Hypothalamus (tissue), 51 donors: ENCODE measurements at regions not wholly inside any gene's neighbourhood (a gene's known extent, or its start where the extent isn't known, plus 50 kb on each side); places are given as distances from the start of the nearest gene placed in this dataset.

Experiments used
- DNase-seq, 51 donors: peaks; one replicate each; lab custom pipeline; 2025; lab: John Stamatoyannopoulos, UW

- DNase-seq: no peak
These were observed 547.6 kb downstream of the BNC2 start for GRCh38 chr9:16322849-16323248.

GRCh38 chr9:16325966-16326365 lies 544.5 kb downstream of the BNC2 start:
- no peak for DNase-seq

GRCh38 chr9:16328349-16328748 lies 542.1 kb downstream of the BNC2 start:
- no peak for DNase-seq

GRCh38 chr9:16329671-16330113 lies 540.8 kb downstream of the BNC2 start:
- no peak for DNase-seq

GRCh38 chr9:16331031-16331430 lies 539.4 kb downstream of the BNC2 start:
- no peak for DNase-seq

- no peak for DNase-seq
These were observed 538.9 kb downstream of the BNC2 start for GRCh38 chr9:16331527-16331926.

GRCh38 chr9:16333691-16334090 lies 536.8 kb downstream of the BNC2 start:
- DNase-seq: peak in 10 of 51 donors; percentile 4 to 23 (median 14)

- peak in 5 of 51 donors; percentile 12 to 31 (median 22) for DNase-seq
These were observed 534.5 kb downstream of the BNC2 start for GRCh38 chr9:16335788-16336580.

GRCh38 chr9:16336833-16337232 lies 533.6 kb downstream of the BNC2 start:
- no peak for DNase-seq

GRCh38 chr9:16337322-16338029 lies 533.0 kb downstream of the BNC2 start:
- DNase-seq: no peak

GRCh38 chr9:16341177-16341576 lies 529.3 kb downstream of the BNC2 start:
- DNase-seq: no peak

GRCh38 chr9:16342246-16343020 lies 528.0 kb downstream of the BNC2 start:
- DNase-seq: no peak

- DNase-seq: no peak
These were observed 526.9 kb downstream of the BNC2 start for GRCh38 chr9:16343249-16344237.

GRCh38 chr9:16344343-16344742 lies 526.1 kb downstream of the BNC2 start:
- no peak for DNase-seq

- DNase-seq: no peak
These were observed 524.6 kb downstream of the BNC2 start for GRCh38 chr9:16345902-16346301.

- no peak for DNase-seq
These were observed 522.6 kb downstream of the BNC2 start for GRCh38 chr9:16347886-16348285.

GRCh38 chr9:16348531-16348930 lies 521.9 kb downstream of the BNC2 start:
- no peak for DNase-seq

GRCh38 chr9:16352251-16352650 lies 518.2 kb downstream of the BNC2 start:
- no peak for DNase-seq

- DNase-seq: no peak
These were observed 517.6 kb downstream of the BNC2 start for GRCh38 chr9:16352791-16353401.
